HFF-Myc (cell line): ENCODE measurements at regions not wholly inside any gene's neighbourhood (a gene's known extent, or its start where the extent isn't known, plus 50 kb on each side); places are given as distances from the start of the nearest gene placed in this dataset.
A peak's percentile ranks its signal among the peaks of the same experiment; 100 is the strongest.

Source experiments
- DNase-seq: peaks from one replicate; pipeline ENCODE4 v3.0.0-alpha.2; 2011; ENCODE audit warnings: low read depth; ENCODE audit errors: extremely low read depth
- H3K4me3 ChIP-seq: replicated peaks from 2 replicates; pipeline ENCODE4 v1.5.1; 2011; ENCODE audit warnings: low read depth, mild to moderate bottlenecking, control low read depth, low read length
- TF ChIP-seq, protein P1 (sequence below): IDR thresholded peaks from 2 replicates; pipeline ENCODE4 v1.5.1; 2012; ENCODE audit warnings: mild to moderate bottlenecking, low read depth, low read length, control low read depth; ENCODE audit errors: missing control alignments

DNA sequence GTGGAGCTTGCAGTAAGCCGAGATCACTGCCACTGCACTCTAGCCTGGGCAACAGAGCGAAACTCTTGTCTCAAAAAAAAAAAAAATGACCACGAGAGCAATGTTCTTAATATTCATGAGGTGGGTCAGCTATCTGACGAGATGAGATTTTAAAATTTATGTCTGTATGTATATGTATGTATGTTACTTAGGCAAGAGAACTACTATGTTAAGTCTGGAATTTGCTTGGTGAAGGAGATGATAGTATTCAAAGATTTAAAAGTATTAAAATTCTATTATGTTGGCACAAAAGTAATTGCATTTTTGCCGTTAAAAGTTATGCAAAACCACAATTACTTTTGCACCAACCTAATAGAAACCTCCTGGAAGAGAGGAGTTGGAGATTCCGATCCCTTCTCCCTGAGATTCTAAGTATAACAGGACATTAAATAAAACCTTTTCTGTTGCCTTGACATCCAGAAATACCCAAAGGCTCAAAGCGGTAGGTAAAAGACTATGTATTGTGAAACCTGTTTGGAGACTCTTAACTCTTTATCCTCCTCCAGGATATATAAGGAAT lies 114.3 kb upstream of the TNS3 start:
- TF ChIP-seq, protein P1, sequence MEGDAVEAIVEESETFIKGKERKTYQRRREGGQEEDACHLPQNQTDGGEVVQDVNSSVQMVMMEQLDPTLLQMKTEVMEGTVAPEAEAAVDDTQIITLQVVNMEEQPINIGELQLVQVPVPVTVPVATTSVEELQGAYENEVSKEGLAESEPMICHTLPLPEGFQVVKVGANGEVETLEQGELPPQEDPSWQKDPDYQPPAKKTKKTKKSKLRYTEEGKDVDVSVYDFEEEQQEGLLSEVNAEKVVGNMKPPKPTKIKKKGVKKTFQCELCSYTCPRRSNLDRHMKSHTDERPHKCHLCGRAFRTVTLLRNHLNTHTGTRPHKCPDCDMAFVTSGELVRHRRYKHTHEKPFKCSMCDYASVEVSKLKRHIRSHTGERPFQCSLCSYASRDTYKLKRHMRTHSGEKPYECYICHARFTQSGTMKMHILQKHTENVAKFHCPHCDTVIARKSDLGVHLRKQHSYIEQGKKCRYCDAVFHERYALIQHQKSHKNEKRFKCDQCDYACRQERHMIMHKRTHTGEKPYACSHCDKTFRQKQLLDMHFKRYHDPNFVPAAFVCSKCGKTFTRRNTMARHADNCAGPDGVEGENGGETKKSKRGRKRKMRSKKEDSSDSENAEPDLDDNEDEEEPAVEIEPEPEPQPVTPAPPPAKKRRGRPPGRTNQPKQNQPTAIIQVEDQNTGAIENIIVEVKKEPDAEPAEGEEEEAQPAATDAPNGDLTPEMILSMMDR, result no peak
- H3K4me3 ChIP-seq, result no peak overlapping the region
- no peak for DNase-seq

DNA sequence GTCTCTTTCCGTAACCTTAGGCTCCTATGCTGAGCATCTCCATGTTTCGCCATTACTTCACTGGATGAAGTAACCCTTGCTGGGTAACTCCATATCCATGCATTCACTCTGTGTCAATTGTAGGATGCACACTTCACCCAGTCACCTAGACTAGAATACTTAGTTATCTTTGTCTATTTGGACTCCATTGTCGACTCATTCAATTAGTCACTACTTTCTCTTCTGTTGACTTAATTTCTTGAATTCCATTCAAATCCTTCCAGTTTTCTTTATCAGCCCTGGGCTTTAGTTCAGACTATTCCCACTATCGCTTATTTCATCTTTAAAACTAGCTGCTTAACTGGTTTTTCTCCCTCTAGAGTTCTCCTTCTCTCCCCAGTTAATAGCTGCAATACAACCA lies 111.3 kb upstream of the TNS3 start:
- TF ChIP-seq, protein P1, result no peak
- no peak overlapping the region for H3K4me3 ChIP-seq
- DNase-seq, result no peak

DNA sequence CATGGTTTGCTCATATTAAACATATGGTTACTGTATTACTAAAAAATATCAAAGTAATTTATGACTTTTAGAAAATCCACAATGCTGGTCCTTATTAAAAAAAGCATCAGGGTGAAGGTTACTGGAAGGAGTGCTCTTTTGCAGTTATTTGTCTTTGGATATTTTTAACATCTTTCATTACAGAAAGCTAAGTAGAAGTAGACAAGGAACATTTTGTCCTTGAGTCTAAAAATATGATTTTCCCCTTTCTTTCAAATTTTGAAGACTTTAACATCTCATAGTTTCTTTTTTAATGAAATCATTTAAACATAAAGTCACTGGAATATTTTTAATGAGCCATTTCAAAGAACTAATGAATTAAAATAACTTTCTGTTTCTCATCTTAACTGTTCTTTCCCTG lies 110.1 kb upstream of the TNS3 start:
- no peak overlapping the region for H3K4me3 ChIP-seq
- TF ChIP-seq, protein P1, result no peak
- DNase-seq, result no peak

DNA sequence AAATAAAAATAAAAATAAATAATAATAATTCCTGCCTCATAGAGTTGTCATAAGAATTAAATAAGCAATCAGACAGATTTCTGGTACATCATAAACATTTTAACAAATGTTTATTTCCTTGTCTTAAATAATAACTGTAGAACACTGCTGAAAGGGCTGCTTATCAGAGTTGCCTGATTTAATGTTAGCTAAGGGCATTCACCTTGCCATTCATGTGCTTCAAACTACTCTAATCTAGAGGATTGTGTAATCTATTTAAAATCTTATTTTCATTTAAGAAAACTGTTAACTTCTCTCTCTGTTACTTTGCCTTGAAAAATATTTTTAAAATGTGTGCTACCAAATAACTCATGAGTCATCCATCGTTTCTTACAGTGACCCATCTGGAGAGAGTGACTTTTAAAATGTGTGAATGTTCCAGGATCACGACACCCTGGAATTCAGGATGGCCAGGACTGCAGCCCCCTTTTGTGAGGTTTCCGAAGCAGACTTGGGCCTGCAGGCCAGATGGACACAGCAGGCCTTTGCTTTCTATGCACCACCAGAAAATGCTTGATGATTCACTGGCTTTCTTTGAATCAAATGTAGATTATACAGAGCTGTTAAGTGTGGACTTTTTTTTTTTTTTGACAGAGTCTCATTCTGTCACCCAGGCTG lies 109.1 kb upstream of the TNS3 start:
- TF ChIP-seq, protein P1, result no peak
- DNase-seq, result peak; percentile 87
- no peak overlapping the region for H3K4me3 ChIP-seq

DNA sequence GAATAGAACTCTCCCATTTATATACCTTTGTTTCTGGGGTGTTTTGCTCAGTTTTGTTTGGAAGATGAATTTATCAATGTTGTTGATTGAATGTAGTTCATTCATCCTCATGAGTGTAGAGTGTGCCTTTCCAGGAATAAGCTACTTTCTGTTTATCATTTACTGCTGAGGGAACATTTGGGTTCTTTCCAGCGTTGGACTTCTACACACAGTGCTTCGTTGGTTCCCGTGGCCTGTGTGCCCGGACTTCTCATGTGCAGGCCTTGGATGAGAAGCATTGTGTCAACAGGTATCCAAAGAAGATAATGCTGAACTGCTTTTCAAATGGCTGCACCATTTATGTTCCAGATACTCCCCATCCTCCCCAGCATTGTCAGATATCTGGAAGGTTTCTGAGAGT lies 107.6 kb upstream of the TNS3 start:
- DNase-seq, result no peak
- TF ChIP-seq, protein P1, result no peak
- H3K4me3 ChIP-seq, result no peak overlapping the region

DNA sequence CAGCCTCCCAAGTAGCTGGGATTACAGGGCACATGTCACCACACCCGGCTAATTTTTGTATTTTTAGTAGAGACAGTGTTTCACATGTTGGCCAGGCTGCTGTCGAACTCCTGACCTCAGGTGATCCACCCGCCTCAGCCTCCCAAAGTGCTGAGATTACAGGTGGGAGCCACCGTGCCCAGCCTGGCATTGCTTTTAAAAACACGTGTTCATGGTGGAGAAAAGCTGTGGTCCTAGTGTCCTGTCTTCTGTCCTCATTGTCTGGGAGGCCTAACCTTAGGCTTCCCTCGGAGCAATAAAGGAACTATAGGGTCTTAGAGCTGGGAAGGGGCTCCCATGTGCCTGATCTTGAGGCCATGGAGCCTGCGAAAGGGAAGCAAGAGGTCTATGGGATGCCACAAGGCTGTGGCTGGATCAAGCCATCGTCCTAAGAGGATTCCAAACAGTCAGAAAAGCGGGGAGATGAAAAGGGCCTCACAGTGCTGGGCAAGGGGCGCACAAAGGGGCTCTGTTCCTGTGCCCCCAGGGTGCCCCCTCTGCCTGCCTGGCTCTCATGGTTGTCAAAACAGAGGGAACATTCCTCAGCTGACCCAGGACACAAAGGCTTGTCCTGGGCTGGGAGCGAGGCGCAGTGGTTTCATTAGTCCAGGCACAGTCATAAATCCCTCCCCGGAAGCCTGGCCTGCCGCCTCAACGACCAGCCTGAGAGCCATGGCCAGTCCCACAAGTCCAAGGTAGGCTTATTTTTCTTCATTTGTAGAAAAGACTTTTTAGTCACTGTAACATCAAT lies 106.6 kb upstream of the TNS3 start:
- no peak overlapping the region for H3K4me3 ChIP-seq
- DNase-seq, result no peak
- TF ChIP-seq, protein P1, result no peak
